Neural cell (in vitro differentiated cells): ENCODE measurements at regions not wholly inside any gene's neighbourhood (a gene's known extent, or its start where the extent isn't known, plus 50 kb on each side); places are given as distances from the start of the nearest gene placed in this dataset.

Source experiments
- H2AFZ ChIP-seq: fragments of 200-600, 300-800 bp; sonication (generic), shearing (Covaris generic); 2 replicates; pipeline ENCODE4 v1.6.0; 2014; ENCODE audit warnings: low read depth, mild to moderate bottlenecking, antibody characterized with exemption, low read length, moderate library complexity
- H3F3A ChIP-seq: fragments of 200-600 bp; shearing (Covaris generic); 2 replicates; pipeline ENCODE4 v1.6.1; 2016; ENCODE audit warnings: mild to moderate bottlenecking, moderate library complexity, mixed read lengths, antibody characterized with exemption, low read length; ENCODE audit not compliant: insufficient read depth, poor library complexity, severe bottlenecking
- H3K27ac ChIP-seq: fragments of 200-600, 300-800 bp; sonication (generic), shearing (Covaris generic); 2 replicates; pipeline ENCODE4 v1.5.1; 2014; ENCODE audit warnings: mild to moderate bottlenecking, low read length, moderate library complexity
- H3K27me3 ChIP-seq: fragments of 300-800, 200-600 bp; sonication (generic), shearing (Covaris generic); 2 replicates; pipeline ENCODE4 v1.6.0; 2014; ENCODE audit warnings: mild to moderate bottlenecking, low read depth, low read length, moderate library complexity; ENCODE audit not compliant: insufficient read depth
- H3K36me3 ChIP-seq: fragments of 300-800, 200-600 bp; sonication (generic), shearing (Covaris generic); 2 replicates; pipeline ENCODE4 v1.5.1; 2014; ENCODE audit warnings: mild to moderate bottlenecking, antibody characterized with exemption, low read length, moderate library complexity; ENCODE audit not compliant: insufficient read depth
- H3K4me2 ChIP-seq: fragments of 300-800, 200-600 bp; sonication (generic), shearing (Covaris generic); 2 replicates; pipeline ENCODE4 v1.6.0; 2014; ENCODE audit warnings: mild to moderate bottlenecking, low read length
- H3K4me3 ChIP-seq: fragments of 300-800, 200-600 bp; sonication (generic), shearing (Covaris generic); 2 replicates; pipeline ENCODE4 v1.5.1; 2014; ENCODE audit warnings: mild to moderate bottlenecking, low read length, moderate library complexity
- H3K79me2 ChIP-seq: fragments of 200-600 bp; shearing (Covaris generic); replicated peaks from 2 replicates; pipeline ENCODE4 v1.6.0; 2014; ENCODE audit warnings: mild to moderate bottlenecking, low read length, moderate library complexity; ENCODE audit not compliant: insufficient read depth
- H3K9ac ChIP-seq: fragments of 300-800, 200-600 bp; sonication (generic), shearing (Covaris generic); 2 replicates; pipeline ENCODE4 v1.6.1; 2016; ENCODE audit warnings: mild to moderate bottlenecking, low read length, mixed read lengths
- H3K9me2 ChIP-seq: fragments of 200-600 bp; shearing (Covaris generic); 2 replicates; pipeline ENCODE4 v1.6.1; 2016; ENCODE audit warnings: mild to moderate bottlenecking, low read length, mixed read lengths; ENCODE audit not compliant: insufficient read depth
- H3K9me3 ChIP-seq: fragments of 200-600, 300-800 bp; sonication (generic), shearing (Covaris generic); 2 replicates; pipeline ENCODE4 v1.6.1; 2016; ENCODE audit warnings: mild to moderate bottlenecking, mixed run types, low read length, moderate library complexity, mixed read lengths
- H4K20me1 ChIP-seq: fragments of 200-600 bp; shearing (Covaris generic); 2 replicates; pipeline ENCODE4 v1.6.1; 2016; ENCODE audit warnings: mild to moderate bottlenecking, mixed run types; ENCODE audit not compliant: insufficient read depth
- EP300 ChIP-seq: fragments of 450-650 bp; conservative IDR thresholded peaks from 2 replicates; pipeline ENCODE4 v1.6.1; 2014; ENCODE audit warnings: antibody characterized with exemption, mild to moderate bottlenecking, moderate library complexity; ENCODE audit not compliant: poor library complexity, severe bottlenecking
- EZH2 ChIP-seq: fragments of 200-600, 300-800 bp; shearing (Covaris generic), sonication (generic); IDR thresholded peaks from 2 replicates; pipeline ENCODE4 v1.6.1; 2014; ENCODE audit warnings: antibody characterized with exemption, low read length, borderline replicate concordance, mild to moderate bottlenecking; ENCODE audit not compliant: insufficient read depth, poor library complexity, severe bottlenecking
- MXI1 ChIP-seq: fragments of 450-650 bp; conservative IDR thresholded peaks from 2 replicates; pipeline ENCODE4 v1.6.1; 2014; ENCODE audit warnings: antibody characterized with exemption, mild to moderate bottlenecking; ENCODE audit not compliant: poor library complexity, severe bottlenecking
- POLR2AphosphoS5 ChIP-seq: IDR thresholded peaks from 2 replicates; pipeline ENCODE4 v1.6.1; 2012
- RAD21 ChIP-seq: fragments of 450-650 bp; conservative IDR thresholded peaks from 2 replicates; pipeline ENCODE4 v1.6.1; 2014; ENCODE audit warnings: antibody characterized with exemption, mild to moderate bottlenecking, moderate library complexity
- SMC3 ChIP-seq: fragments of 450-650 bp; conservative IDR thresholded peaks from 2 replicates; pipeline ENCODE4 v1.6.1; 2014; ENCODE audit warnings: antibody characterized with exemption, mild to moderate bottlenecking, moderate library complexity; ENCODE audit not compliant: poor library complexity
- TAF1 ChIP-seq: IDR thresholded peaks from 2 replicates; pipeline ENCODE4 v1.6.1; 2012; ENCODE audit warnings: low read depth
- TF ChIP-seq, protein P1 (sequence below): fragments of 450-650 bp; IDR thresholded peaks from 2 replicates; pipeline ENCODE4 v1.5.1; 2014; ENCODE audit warnings: antibody characterized with exemption, mild to moderate bottlenecking, moderate library complexity; ENCODE audit not compliant: poor library complexity, severe bottlenecking
- TF ChIP-seq, protein P2 (sequence below): IDR thresholded peaks from 2 replicates; pipeline ENCODE4 v1.6.1; 2012; ENCODE audit warnings: borderline replicate concordance

DNA sequence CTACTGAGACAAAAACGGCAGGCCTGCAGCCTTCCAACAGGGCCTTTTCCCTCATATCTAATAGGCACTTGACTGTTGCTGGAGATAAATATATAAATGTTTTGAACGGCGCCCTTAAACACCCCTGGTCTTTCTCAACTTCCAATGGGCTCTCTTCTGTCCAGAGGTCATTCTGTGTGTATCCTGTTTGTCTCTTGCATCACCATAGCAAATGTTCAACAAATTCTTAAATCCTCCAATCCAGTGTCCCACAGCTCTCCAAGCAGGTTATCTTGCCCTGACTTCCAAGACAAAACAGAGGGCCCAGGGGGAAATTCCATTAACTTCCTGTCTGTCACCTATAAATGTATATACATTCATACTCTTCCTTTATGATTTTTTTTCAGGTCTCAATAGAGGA is 62.0 kb downstream of the OR2J2 start:
- TF ChIP-seq POLR2AphosphoS5: no peak
- no peak for TF ChIP-seq EZH2
- TF ChIP-seq EP300: no peak
- TF ChIP-seq, protein P1, sequence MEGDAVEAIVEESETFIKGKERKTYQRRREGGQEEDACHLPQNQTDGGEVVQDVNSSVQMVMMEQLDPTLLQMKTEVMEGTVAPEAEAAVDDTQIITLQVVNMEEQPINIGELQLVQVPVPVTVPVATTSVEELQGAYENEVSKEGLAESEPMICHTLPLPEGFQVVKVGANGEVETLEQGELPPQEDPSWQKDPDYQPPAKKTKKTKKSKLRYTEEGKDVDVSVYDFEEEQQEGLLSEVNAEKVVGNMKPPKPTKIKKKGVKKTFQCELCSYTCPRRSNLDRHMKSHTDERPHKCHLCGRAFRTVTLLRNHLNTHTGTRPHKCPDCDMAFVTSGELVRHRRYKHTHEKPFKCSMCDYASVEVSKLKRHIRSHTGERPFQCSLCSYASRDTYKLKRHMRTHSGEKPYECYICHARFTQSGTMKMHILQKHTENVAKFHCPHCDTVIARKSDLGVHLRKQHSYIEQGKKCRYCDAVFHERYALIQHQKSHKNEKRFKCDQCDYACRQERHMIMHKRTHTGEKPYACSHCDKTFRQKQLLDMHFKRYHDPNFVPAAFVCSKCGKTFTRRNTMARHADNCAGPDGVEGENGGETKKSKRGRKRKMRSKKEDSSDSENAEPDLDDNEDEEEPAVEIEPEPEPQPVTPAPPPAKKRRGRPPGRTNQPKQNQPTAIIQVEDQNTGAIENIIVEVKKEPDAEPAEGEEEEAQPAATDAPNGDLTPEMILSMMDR: no peak
- TF ChIP-seq MXI1: no peak
- TF ChIP-seq RAD21: no peak
- TF ChIP-seq, protein P2, sequence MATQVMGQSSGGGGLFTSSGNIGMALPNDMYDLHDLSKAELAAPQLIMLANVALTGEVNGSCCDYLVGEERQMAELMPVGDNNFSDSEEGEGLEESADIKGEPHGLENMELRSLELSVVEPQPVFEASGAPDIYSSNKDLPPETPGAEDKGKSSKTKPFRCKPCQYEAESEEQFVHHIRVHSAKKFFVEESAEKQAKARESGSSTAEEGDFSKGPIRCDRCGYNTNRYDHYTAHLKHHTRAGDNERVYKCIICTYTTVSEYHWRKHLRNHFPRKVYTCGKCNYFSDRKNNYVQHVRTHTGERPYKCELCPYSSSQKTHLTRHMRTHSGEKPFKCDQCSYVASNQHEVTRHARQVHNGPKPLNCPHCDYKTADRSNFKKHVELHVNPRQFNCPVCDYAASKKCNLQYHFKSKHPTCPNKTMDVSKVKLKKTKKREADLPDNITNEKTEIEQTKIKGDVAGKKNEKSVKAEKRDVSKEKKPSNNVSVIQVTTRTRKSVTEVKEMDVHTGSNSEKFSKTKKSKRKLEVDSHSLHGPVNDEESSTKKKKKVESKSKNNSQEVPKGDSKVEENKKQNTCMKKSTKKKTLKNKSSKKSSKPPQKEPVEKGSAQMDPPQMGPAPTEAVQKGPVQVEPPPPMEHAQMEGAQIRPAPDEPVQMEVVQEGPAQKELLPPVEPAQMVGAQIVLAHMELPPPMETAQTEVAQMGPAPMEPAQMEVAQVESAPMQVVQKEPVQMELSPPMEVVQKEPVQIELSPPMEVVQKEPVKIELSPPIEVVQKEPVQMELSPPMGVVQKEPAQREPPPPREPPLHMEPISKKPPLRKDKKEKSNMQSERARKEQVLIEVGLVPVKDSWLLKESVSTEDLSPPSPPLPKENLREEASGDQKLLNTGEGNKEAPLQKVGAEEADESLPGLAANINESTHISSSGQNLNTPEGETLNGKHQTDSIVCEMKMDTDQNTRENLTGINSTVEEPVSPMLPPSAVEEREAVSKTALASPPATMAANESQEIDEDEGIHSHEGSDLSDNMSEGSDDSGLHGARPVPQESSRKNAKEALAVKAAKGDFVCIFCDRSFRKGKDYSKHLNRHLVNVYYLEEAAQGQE: no peak
- no peak for TF ChIP-seq TAF1
- no peak for TF ChIP-seq SMC3
- H3K9me2 ChIP-seq: no peaks in the 10 kb centered on the region
- no peaks in the 10 kb centered on the region for H3K27me3 ChIP-seq
- no peaks in the 10 kb centered on the region for H3F3A ChIP-seq
- no peak overlapping the region for H3K4me2 ChIP-seq
- no peak overlapping the region for H2AFZ ChIP-seq
- H3K79me2 ChIP-seq: no peaks in the 10 kb centered on the region
- no peaks in the 10 kb centered on the region for H3K9me3 ChIP-seq
- H3K4me3 ChIP-seq: no peak overlapping the region
- no peaks in the 10 kb centered on the region for H4K20me1 ChIP-seq
- H3K27ac ChIP-seq: no peak overlapping the region
- no peaks in the 10 kb centered on the region for H3K36me3 ChIP-seq
- no peak overlapping the region for H3K9ac ChIP-seq

DNA sequence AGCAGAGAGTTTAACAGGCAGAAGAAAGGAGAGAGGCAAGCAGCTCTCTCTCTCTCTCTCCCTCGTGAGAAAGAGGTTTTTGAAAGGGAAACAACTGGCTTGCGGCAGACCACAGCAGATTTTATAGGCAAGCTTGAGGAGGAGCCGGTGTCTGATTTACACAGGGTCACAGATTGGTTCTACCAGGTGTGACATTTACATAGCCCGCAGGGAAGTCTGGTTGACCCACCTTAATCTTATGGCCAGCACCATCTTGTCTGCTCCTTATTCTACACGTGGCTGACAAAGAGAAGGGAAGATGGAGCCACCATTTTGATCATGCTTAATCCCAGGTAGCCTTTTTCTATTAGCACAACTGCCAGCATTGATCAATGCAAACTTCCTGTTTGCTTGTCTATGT is 65.4 kb downstream of the OR2J2 start:
- TF ChIP-seq SMC3 (no peak), EP300 (no peak), MXI1 (no peak)
- TF ChIP-seq, protein P1: no peak
- Histone ChIP-seq H2AFZ (no peak overlapping the region), H3K4me2 (no peak overlapping the region)

More for the DNA sequence above, 65.4 kb downstream of the OR2J2 start:
- Histone ChIP-seq H3K9me2 (no peaks in the 10 kb centered on the region), H3K79me2 (no peaks in the 10 kb centered on the region), H3K9ac (no peak overlapping the region), H3K27me3 (no peaks in the 10 kb centered on the region), H3F3A (no peaks in the 10 kb centered on the region), H3K9me3 (no peaks in the 10 kb centered on the region), H3K4me3 (no peak overlapping the region), H3K27ac (no peak overlapping the region), H3K36me3 (no peaks in the 10 kb centered on the region), H4K20me1 (no peaks in the 10 kb centered on the region)
